HG02870 (cell line): ENCODE measurements at regions not wholly inside any gene's neighbourhood (a gene's known extent, or its start where the extent isn't known, plus 50 kb on each side); places are given as distances from the start of the nearest gene placed in this dataset.
"Not testable (repeated sequence)": the region's sequence is repeated elsewhere in the genome, so short reads cannot be mapped to it uniquely, and the experiment has no call there.

Source experiments
- ATAC-seq: cut with Tn5 transposase; IDR thresholded peaks from one replicate; pipeline ENCODE4 v1.9.1; 2021; ENCODE audit warnings: mild to moderate bottlenecking, moderate library complexity; ENCODE audit not compliant: unreplicated experiment

GRCh38 chr2:87565116-87565515, 182.8 kb upstream of the PLGLB2 start:
- ATAC-seq: not testable (repeated sequence)

- not testable (repeated sequence) for ATAC-seq
Observed at GRCh38 chr2:87566531-87566930, 181.4 kb upstream of the PLGLB2 start.

- not testable (repeated sequence) for ATAC-seq
Observed at GRCh38 chr2:87567093-87567492, 180.8 kb upstream of the PLGLB2 start.

GRCh38 chr2:87567912-87568311, 180.0 kb upstream of the PLGLB2 start:
- not testable (repeated sequence) for ATAC-seq

GRCh38 chr2:87568554-87569278, 179.2 kb upstream of the PLGLB2 start:
- not testable (repeated sequence) for ATAC-seq

GRCh38 chr2:87569689-87570397, 178.0 kb upstream of the PLGLB2 start:
- ATAC-seq: not testable (repeated sequence)

GRCh38 chr2:87571889-87572465, 175.9 kb upstream of the PLGLB2 start:
- not testable (repeated sequence) for ATAC-seq

GRCh38 chr2:87572906-87573305, 175.0 kb upstream of the PLGLB2 start:
- not testable (repeated sequence) for ATAC-seq

GRCh38 chr2:87573386-87574192, 174.3 kb upstream of the PLGLB2 start:
- not testable (repeated sequence) for ATAC-seq

- not testable (repeated sequence) for ATAC-seq
Observed at GRCh38 chr2:87574193-87575119, 173.4 kb upstream of the PLGLB2 start.

GRCh38 chr2:87575138-87575537, 172.7 kb upstream of the PLGLB2 start:
- not testable (repeated sequence) for ATAC-seq

- ATAC-seq: not testable (repeated sequence)
Observed at GRCh38 chr2:87577358-87577757, 170.5 kb upstream of the PLGLB2 start.

GRCh38 chr2:87582152-87582551, 165.7 kb upstream of the PLGLB2 start:
- ATAC-seq: not testable (repeated sequence)

GRCh38 chr2:87582579-87582978, 165.3 kb upstream of the PLGLB2 start:
- not testable (repeated sequence) for ATAC-seq

- not testable (repeated sequence) for ATAC-seq
Observed at GRCh38 chr2:87583370-87583769, 164.5 kb upstream of the PLGLB2 start.

GRCh38 chr2:87583803-87584202, 164.1 kb upstream of the PLGLB2 start:
- ATAC-seq: not testable (repeated sequence)

GRCh38 chr2:87584268-87584906, 163.5 kb upstream of the PLGLB2 start:
- not testable (repeated sequence) for ATAC-seq

- not testable (repeated sequence) for ATAC-seq
Observed at GRCh38 chr2:87587934-87588333, 160.0 kb upstream of the PLGLB2 start.

- ATAC-seq: not testable (repeated sequence)
Observed at GRCh38 chr2:87592974-87593373, 154.9 kb upstream of the PLGLB2 start.
